ENCODE measurements at regions not wholly inside any gene's neighbourhood (a gene's known extent, or its start where the extent isn't known, plus 50 kb on each side); places are given as distances from the start of the nearest gene placed in this dataset.

GRCh38 chr2:20557635-20558034 is 93.3 kb downstream of the HS1BP3 start:
- CTCF ChIA-PET = interaction anchor here (2.8 kb wide), 1 partner anchor 85 kb away, joined by 9 read pairs; no protein-coding TSS in a partner anchor
- WGBS (ENCODE audit: missing lambda C conversion rate) = 49% methylated on average over 3 of the region's 3 CpGs
- FAIRE-seq = no peak

GRCh38 chr2:20558391-20559150 is 92.3 kb downstream of the HS1BP3 start:
- Histone ChIP-seq H3K4me1 (no peaks in the 10 kb centered on the region), H3K27ac (no peak overlapping the region), H3K4me3 (no peak overlapping the region), H3K9me3 (no peaks in the 10 kb centered on the region), H3K4me2 (no peak overlapping the region)
- POLR2A ChIA-PET = no interaction called here
- FAIRE-seq (no peak), DNase-seq (ENCODE audit: low read depth in 1 of 2, low spot score in 1 of 2) (no peak), ATAC-seq (no peak)
- TF ChIP-seq POLR2A (IDR thresholded peaks at IDR 0.05; ENCODE audit: low read length) (no peak), ESRRA (IDR thresholded peaks at IDR 0.05; ENCODE audit: borderline replicate concordance, low read length) (no peak), NR3C1 (IDR thresholded peaks at IDR 0.05) (no peak), E2F6 (IDR thresholded peaks at IDR 0.05; ENCODE audit: borderline replicate concordance, low read depth) (no peak), TP53 (CRISPR knock-in tag; IDR thresholded peaks at IDR 0.05) (no peak), FOSB (CRISPR knock-in tag; IDR thresholded peaks at IDR 0.05) (no peak)
- 80% methylated on average over 12 of the region's 12 CpGs for WGBS (ENCODE audit: missing lambda C conversion rate)
- CTCF ChIA-PET = interaction anchor here (2.8 kb wide), 1 partner anchor 84 kb away, joined by 9 read pairs; no protein-coding TSS in a partner anchor

More at GRCh38 chr2:20557635-20558034, 93.3 kb downstream of the HS1BP3 start:
- no peak overlapping the region for H3K4me2 ChIP-seq
- POLR2A ChIA-PET = no interaction called here
- DNase-seq (ENCODE audit: low read depth in 1 of 2, low spot score in 1 of 2) (no peak), ATAC-seq (no peak)
- no peak overlapping the region for H3K27ac ChIP-seq
- no peak for TF ChIP-seq SMC3 (IDR thresholded peaks at IDR 0.05)
- TF ChIP-seq BHLHE40 (IDR thresholded peaks at IDR 0.05; ENCODE audit: low read depth, low read length) = no peak
- no peak for TF ChIP-seq CBX2 (IDR thresholded peaks at IDR 0.05; ENCODE audit: borderline replicate concordance, low read depth)
- no peak for TF ChIP-seq MYC (IDR thresholded peaks at IDR 0.05; ENCODE audit: borderline replicate concordance, low read length)
- TF ChIP-seq HOXA7 (CRISPR knock-in tag; IDR thresholded peaks at IDR 0.05) = no peak
- no peak for TF ChIP-seq CEBPB (IDR thresholded peaks at IDR 0.05)
- H3K4me3 ChIP-seq = no peak overlapping the region
- no peaks in the 10 kb centered on the region for H3K4me1 ChIP-seq
- H3K9me3 ChIP-seq = no peaks in the 10 kb centered on the region

- POLR2A ChIA-PET = no interaction called here
Measured at GRCh38 chr2:20559277-20559676, 91.6 kb downstream of the HS1BP3 start.

GRCh38 chr2:20560011-20560410 is 90.9 kb downstream of the HS1BP3 start:
- Histone ChIP-seq H3K4me1 (no peaks in the 10 kb centered on the region), H3K4me3 (no peak overlapping the region), H3K9me3 (no peaks in the 10 kb centered on the region), H3K27ac (no peak overlapping the region), H3K4me2 (no peak overlapping the region)
- TF ChIP-seq CHD2 (IDR thresholded peaks at IDR 0.05; ENCODE audit: low read length, partially characterized antibody) (no peak), HOXB13 (CRISPR knock-in tag; IDR thresholded peaks at IDR 0.05; ENCODE audit: low read depth) (no peak), POLR2AphosphoS2 (conservative IDR thresholded peaks at IDR 0.05; ENCODE audit: low read length) (no peak), HDAC2 (IDR thresholded peaks at IDR 0.05) (no peak), CEBPB (IDR thresholded peaks at IDR 0.05) (no peak), KDM1A (IDR thresholded peaks at IDR 0.05; ENCODE audit: low read depth) (no peak)
- FAIRE-seq (no peak), ATAC-seq (no peak), DNase-seq (ENCODE audit: low read depth in 1 of 2, low spot score in 1 of 2) (no peak)
- ChIA-PET CTCF (interaction anchor here (0.9 kb wide), 2 partner anchors 25 to 75 kb away, joined by 3 read pairs; no protein-coding TSS in a partner anchor), POLR2A (no interaction called here)
- 67% methylated on average over 1 of the region's 1 CpG for WGBS (ENCODE audit: missing lambda C conversion rate)

More at GRCh38 chr2:20559277-20559676, 91.6 kb downstream of the HS1BP3 start:
- CTCF ChIA-PET = interaction anchor here (0.9 kb wide), 1 partner anchor 76 kb away, joined by 3 read pairs; no protein-coding TSS in a partner anchor
- ATAC-seq = no peak
- no peak for FAIRE-seq
- Histone ChIP-seq H3K27ac (no peak overlapping the region), H3K4me3 (no peak overlapping the region), H3K4me1 (no peaks in the 10 kb centered on the region), H3K9me3 (no peaks in the 10 kb centered on the region), H3K4me2 (no peak overlapping the region)
- 70% methylated on average over 3 of the region's 3 CpGs for WGBS (ENCODE audit: missing lambda C conversion rate)
- TF ChIP-seq ZSCAN20 (CRISPR knock-in tag; IDR thresholded peaks at IDR 0.05) (no peak), HES2 (IDR thresholded peaks at IDR 0.05) (no peak), RARB (CRISPR knock-in tag; IDR thresholded peaks at IDR 0.05) (no peak), RNF2 (IDR thresholded peaks at IDR 0.05; ENCODE audit: borderline replicate concordance, low read depth) (no peak), RCOR1 (IDR thresholded peaks at IDR 0.05; ENCODE audit: low read depth, low read length) (no peak), HOXA7 (CRISPR knock-in tag; IDR thresholded peaks at IDR 0.05) (no peak), NFE2L2 (conservative IDR thresholded peaks at IDR 0.05; ENCODE audit: low read length) (no peak)
- DNase-seq (ENCODE audit: low read depth in 1 of 2, low spot score in 1 of 2) = no peak

All from A549 (cell line).